CD4-positive, CD25-positive, alpha-beta regulatory T cell (primary cell): ENCODE measurements at regions not wholly inside any gene's neighbourhood (a gene's known extent, or its start where the extent isn't known, plus 50 kb on each side); places are given as distances from the start of the nearest gene placed in this dataset.
"Not testable (repeated sequence)": the region's sequence is repeated elsewhere in the genome, so short reads cannot be mapped to it uniquely, and the experiment has no call there.

ENCODE experiments used
- ATAC-seq, 2 donors: fragments of 150-1000 bp; cut with Tn5 transposase; one replicate each; pipeline ENCODE4 v1.10.0; 2021; ENCODE audit warnings: low read depth in 2 of 2, moderate number of reproducible peaks in 2 of 2, moderate library complexity in 1 of 2
- DNase-seq, 3 donors: peaks; one replicate each; pipeline versions ENCODE4 v3.0.0 to v3.0.0-alpha.2; 2012 to 2022; ENCODE audit warnings: mixed read lengths in 1 of 3
- H3K27ac ChIP-seq: one replicate; pipeline ENCODE4 v1.7.0; 2013; ENCODE audit warnings: mild to moderate bottlenecking, low read length; ENCODE audit not compliant: insufficient read depth, poor library complexity, severe bottlenecking
- H3K27me3 ChIP-seq: one replicate; pipeline ENCODE4 v1.7.0; 2013; ENCODE audit warnings: low read length; ENCODE audit not compliant: control insufficient read depth, insufficient read depth
- H3K36me3 ChIP-seq: one replicate; pipeline ENCODE4 v1.7.0; 2013; ENCODE audit warnings: mild to moderate bottlenecking, low read length, moderate library complexity; ENCODE audit not compliant: control insufficient read depth, insufficient read depth
- H3K4me1 ChIP-seq: 2 replicates; pipeline ENCODE4 v1.7.0; 2013; ENCODE audit warnings: mild to moderate bottlenecking, low read length; ENCODE audit not compliant: insufficient read depth, control insufficient read depth, poor library complexity, severe bottlenecking
- H3K4me3 ChIP-seq: one replicate; pipeline ENCODE4 v1.7.0; 2013; ENCODE audit warnings: low read depth, mild to moderate bottlenecking, low read length, moderate library complexity
- H3K9me3 ChIP-seq, 2 experiments: 1 replicate in 1 of 2; 2 replicates in 1 of 2; pipeline ENCODE4 v1.7.0; 2013; ENCODE audit warnings: low read length in 2 of 2, mild to moderate bottlenecking in 1 of 2, moderate library complexity in 1 of 2; ENCODE audit not compliant: control insufficient read depth in 2 of 2
- H3K27ac Mint-ChIP-seq, 3 donors: one replicate each; pipeline ENCODE4 v1.8.0; 2020 to 2022; ENCODE audit warnings: mild to moderate bottlenecking in 3 of 3, mixed read lengths in 3 of 3, moderate library complexity in 2 of 3
- H3K27me3 Mint-ChIP-seq: one replicate; pipeline ENCODE4 v1.8.0; 2022; ENCODE audit warnings: mild to moderate bottlenecking, mixed read lengths
- H3K36me3 Mint-ChIP-seq: one replicate; pipeline ENCODE4 v1.8.0; 2020; ENCODE audit warnings: mixed read lengths
- H3K4me1 Mint-ChIP-seq, 4 donors: one replicate each; pipeline ENCODE4 v1.8.0; 2020 to 2022; ENCODE audit warnings: mixed read lengths in 4 of 4, mild to moderate bottlenecking in 1 of 4
- H3K4me3 Mint-ChIP-seq, 4 donors: one replicate each; pipeline ENCODE4 v1.8.0; 2020 to 2022; ENCODE audit warnings: mild to moderate bottlenecking in 4 of 4, mixed read lengths in 4 of 4, moderate library complexity in 3 of 4
- H3K9me3 Mint-ChIP-seq, 7 donors: one replicate each; pipeline ENCODE4 v1.8.0; 2020 to 2022; ENCODE audit warnings: mixed read lengths in 7 of 7, mild to moderate bottlenecking in 3 of 7, moderate library complexity in 2 of 7

DNA sequence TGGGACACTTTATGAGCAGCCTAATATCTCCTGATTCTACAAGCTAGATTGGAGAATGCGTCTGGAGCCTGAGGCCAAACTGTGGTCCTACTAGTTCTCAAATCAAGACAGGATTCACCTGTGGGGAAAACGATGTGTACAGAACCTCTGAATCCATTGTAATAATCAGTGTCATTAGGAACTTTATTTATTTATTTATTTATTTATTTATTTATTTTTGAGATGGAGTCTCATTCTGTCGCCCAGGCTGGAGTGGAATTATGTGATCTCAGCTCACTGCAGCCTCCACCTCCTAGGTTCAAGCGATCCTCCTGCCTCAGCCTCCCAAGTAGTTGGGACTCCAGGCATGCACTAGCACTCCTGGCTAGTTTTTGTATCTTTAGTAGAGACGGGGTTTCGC is 52.6 kb upstream of the KIF26B start:
- H3K27me3 Mint-ChIP-seq = not testable (repeated sequence)

GRCh38 chr1:245099401-245099800 is 55.4 kb upstream of the KIF26B start:
- Mint-ChIP-seq H3K9me3 (no peaks in the 10 kb centered on the region), H3K4me1 (no peaks in the 10 kb centered on the region), H3K27ac (no peak overlapping the region), H3K4me3 (no peak overlapping the region), H3K36me3 (no peaks in the 10 kb centered on the region), H3K27me3 (no peaks in the 10 kb centered on the region)
- no peaks in the 10 kb centered on the region for H3K36me3 ChIP-seq
- DNase-seq = no peak
- no peak overlapping the region for H3K27ac ChIP-seq
- no peak for ATAC-seq
- no peak overlapping the region for H3K4me3 ChIP-seq
- H3K9me3 ChIP-seq = no peaks in the 10 kb centered on the region
- H3K27me3 ChIP-seq = no peaks in the 10 kb centered on the region
- no peaks in the 10 kb centered on the region for H3K4me1 ChIP-seq

More for the DNA sequence above, 52.6 kb upstream of the KIF26B start:
- H3K9me3 Mint-ChIP-seq, DNase-seq, H3K36me3 Mint-ChIP-seq, H3K4me1 Mint-ChIP-seq, H3K27me3 ChIP-seq, H3K4me3 Mint-ChIP-seq, H3K4me3 ChIP-seq, H3K9me3 ChIP-seq, H3K4me1 ChIP-seq, H3K36me3 ChIP-seq, H3K27ac ChIP-seq, ATAC-seq, H3K27ac Mint-ChIP-seq: not testable (repeated sequence)

DNA sequence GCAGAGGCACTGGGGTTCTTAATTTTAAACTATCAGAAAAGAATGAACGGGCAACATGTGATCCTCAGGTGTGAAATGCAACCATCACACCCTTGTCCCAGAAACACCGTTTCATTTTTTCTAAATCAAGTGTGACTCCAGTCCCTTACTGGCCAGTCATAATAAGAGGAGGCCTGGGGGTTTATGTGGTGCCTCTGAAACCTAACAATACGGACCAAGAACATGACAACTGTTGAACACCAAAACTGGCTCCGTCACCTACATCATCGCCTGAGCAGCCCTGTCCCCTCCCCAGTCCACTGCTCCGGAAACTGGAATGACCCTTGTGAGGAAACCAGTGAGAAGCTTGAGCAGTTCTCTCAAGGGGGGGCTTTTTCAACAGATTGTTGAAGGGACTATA is 55.9 kb upstream of the KIF26B start:
- no peak for DNase-seq
- no peaks in the 10 kb centered on the region for H3K4me1 Mint-ChIP-seq
- no peak overlapping the region for H3K4me3 ChIP-seq
- H3K27me3 Mint-ChIP-seq = no peaks in the 10 kb centered on the region
- H3K36me3 Mint-ChIP-seq = no peaks in the 10 kb centered on the region
- no peak overlapping the region for H3K27ac Mint-ChIP-seq
- ATAC-seq = no peak
- no peaks in the 10 kb centered on the region for H3K27me3 ChIP-seq
- H3K27ac ChIP-seq = no peak overlapping the region
- H3K4me1 ChIP-seq = no peaks in the 10 kb centered on the region
- H3K36me3 ChIP-seq = no peaks in the 10 kb centered on the region
- H3K9me3 ChIP-seq = no peaks in the 10 kb centered on the region
- H3K4me3 Mint-ChIP-seq = no peak overlapping the region
- H3K9me3 Mint-ChIP-seq = no peaks in the 10 kb centered on the region

DNA sequence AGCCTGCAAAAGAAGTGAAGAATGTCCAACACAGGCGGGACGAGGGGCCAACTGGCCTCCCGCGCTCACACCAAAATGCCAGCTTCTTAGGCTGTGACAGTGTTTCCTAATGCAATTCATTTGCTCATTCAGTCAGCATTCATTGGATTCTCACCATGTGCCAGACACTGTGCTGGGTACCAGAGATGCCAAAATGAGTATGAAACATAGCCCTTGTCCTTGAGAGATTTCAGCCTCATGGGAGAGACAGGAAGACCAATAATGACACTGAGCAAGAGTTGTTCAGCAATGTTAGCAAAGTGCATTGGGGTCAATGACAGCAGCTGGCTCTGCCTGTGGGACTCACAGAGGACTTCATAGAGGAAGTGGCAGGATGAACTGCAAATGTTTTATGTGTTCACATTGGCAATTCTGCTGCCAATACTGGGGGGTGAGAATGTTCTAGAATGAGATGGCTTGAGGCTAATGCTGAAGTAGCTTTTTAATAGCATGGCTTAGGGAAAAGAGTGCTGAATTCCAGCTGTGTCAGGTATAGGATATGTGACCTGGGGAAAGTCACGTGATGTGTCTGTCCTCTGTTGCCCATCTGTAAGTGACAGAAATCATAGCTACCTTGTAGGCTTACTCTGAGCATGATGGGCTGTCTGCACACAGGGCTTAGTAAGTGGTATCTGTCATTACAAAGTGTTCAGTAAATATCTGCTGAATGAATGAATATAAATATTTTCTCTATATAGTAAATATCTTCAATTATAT is 58.3 kb upstream of the KIF26B start:
- no peak overlapping the region for H3K27ac Mint-ChIP-seq
- DNase-seq = no peak
- H3K36me3 Mint-ChIP-seq = no peaks in the 10 kb centered on the region
- ATAC-seq = no peak
- no peaks in the 10 kb centered on the region for H3K27me3 Mint-ChIP-seq
- H3K4me1 Mint-ChIP-seq = no peaks in the 10 kb centered on the region
- no peaks in the 10 kb centered on the region for H3K36me3 ChIP-seq
- no peak overlapping the region for H3K27ac ChIP-seq
- no peak overlapping the region for H3K4me3 ChIP-seq
- no peak overlapping the region for H3K4me3 Mint-ChIP-seq
- H3K4me1 ChIP-seq = no peaks in the 10 kb centered on the region
- H3K9me3 Mint-ChIP-seq = no peaks in the 10 kb centered on the region
- no peaks in the 10 kb centered on the region for H3K27me3 ChIP-seq
- H3K9me3 ChIP-seq = no peaks in the 10 kb centered on the region

DNA sequence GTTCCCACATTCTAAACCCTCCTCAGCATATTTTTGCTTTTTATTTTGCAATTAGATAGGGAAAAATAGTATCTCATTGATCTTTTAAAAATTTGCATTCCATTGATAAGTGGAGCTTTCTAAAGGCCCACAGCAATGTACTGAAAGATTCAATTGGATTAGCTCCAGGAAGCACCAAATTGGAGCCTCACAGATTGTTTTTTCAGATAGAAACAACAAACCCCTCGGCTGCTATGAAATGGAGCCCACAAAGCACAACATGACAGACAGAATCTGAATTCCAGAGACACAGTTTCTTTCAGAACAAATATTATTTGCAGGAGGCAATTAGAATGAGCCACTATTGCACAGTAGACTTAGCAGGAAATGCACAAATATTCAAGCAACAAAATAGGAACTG is 58.9 kb upstream of the KIF26B start:
- Histone ChIP-seq H3K4me3 (no peak overlapping the region), H3K9me3 (no peaks in the 10 kb centered on the region), H3K27me3 (no peaks in the 10 kb centered on the region), H3K36me3 (no peaks in the 10 kb centered on the region), H3K4me1 (no peaks in the 10 kb centered on the region), H3K27ac (no peak overlapping the region)
- Mint-ChIP-seq H3K27ac (no peak overlapping the region), H3K4me1 (no peaks in the 10 kb centered on the region), H3K9me3 (no peaks in the 10 kb centered on the region), H3K4me3 (no peak overlapping the region), H3K27me3 (no peaks in the 10 kb centered on the region), H3K36me3 (no peaks in the 10 kb centered on the region)
- DNase-seq (no peak), ATAC-seq (no peak)

- no peaks in the 10 kb centered on the region for H3K9me3 ChIP-seq
- H3K4me3 Mint-ChIP-seq = no peak overlapping the region
- ATAC-seq (no peak), DNase-seq (no peak)
- H3K27ac Mint-ChIP-seq = no peak overlapping the region
- no peaks in the 10 kb centered on the region for H3K36me3 ChIP-seq
- no peak overlapping the region for H3K27ac ChIP-seq
- H3K9me3 Mint-ChIP-seq = no peaks in the 10 kb centered on the region
- no peaks in the 10 kb centered on the region for H3K36me3 Mint-ChIP-seq
- no peaks in the 10 kb centered on the region for H3K4me1 Mint-ChIP-seq
- H3K4me1 ChIP-seq = no peaks in the 10 kb centered on the region
- no peaks in the 10 kb centered on the region for H3K27me3 Mint-ChIP-seq
- H3K27me3 ChIP-seq = no peaks in the 10 kb centered on the region
- H3K4me3 ChIP-seq = no peak overlapping the region
Observed at GRCh38 chr1:245094954-245095353, 59.8 kb upstream of the KIF26B start.

DNA sequence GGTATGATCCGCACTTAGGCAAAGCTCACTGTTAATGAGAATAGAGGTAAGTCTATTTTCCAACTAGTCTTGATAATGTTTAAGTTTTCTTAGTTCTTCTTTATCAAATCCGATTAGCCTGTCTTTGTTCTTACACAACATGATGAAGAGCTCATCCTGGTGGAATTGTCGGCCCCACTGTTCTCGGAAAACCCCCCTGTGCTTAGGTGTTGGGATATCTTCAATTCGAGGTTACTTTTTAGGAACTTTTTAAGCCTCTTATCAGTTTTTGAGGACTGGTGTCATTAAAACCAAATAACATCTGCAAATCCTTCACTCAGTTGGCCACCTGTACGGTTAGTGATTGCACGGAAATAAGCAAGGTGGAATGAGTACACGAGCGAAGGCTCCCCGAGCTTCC is 60.7 kb upstream of the KIF26B start:
- no peaks in the 10 kb centered on the region for H3K36me3 Mint-ChIP-seq
- no peak overlapping the region for H3K27ac ChIP-seq
- H3K27me3 Mint-ChIP-seq = no peaks in the 10 kb centered on the region
- ATAC-seq (no peak), DNase-seq (no peak)
- no peak overlapping the region for H3K27ac Mint-ChIP-seq
- no peaks in the 10 kb centered on the region for H3K27me3 ChIP-seq
- no peaks in the 10 kb centered on the region for H3K9me3 ChIP-seq
- H3K4me3 Mint-ChIP-seq = no peak overlapping the region
- no peaks in the 10 kb centered on the region for H3K4me1 ChIP-seq
- no peaks in the 10 kb centered on the region for H3K36me3 ChIP-seq
- H3K4me3 ChIP-seq = no peak overlapping the region
- H3K4me1 Mint-ChIP-seq = no peaks in the 10 kb centered on the region
- no peaks in the 10 kb centered on the region for H3K9me3 Mint-ChIP-seq

- Histone ChIP-seq H3K4me1 (no peaks in the 10 kb centered on the region), H3K27ac (no peak overlapping the region), H3K27me3 (no peaks in the 10 kb centered on the region), H3K36me3 (no peaks in the 10 kb centered on the region), H3K9me3 (no peaks in the 10 kb centered on the region), H3K4me3 (no peak overlapping the region)
- H3K27me3 Mint-ChIP-seq = no peaks in the 10 kb centered on the region
- H3K4me3 Mint-ChIP-seq = no peak overlapping the region
- no peak overlapping the region for H3K27ac Mint-ChIP-seq
- no peak for DNase-seq
- no peaks in the 10 kb centered on the region for H3K4me1 Mint-ChIP-seq
- H3K36me3 Mint-ChIP-seq = no peaks in the 10 kb centered on the region
- ATAC-seq = no peak
- no peaks in the 10 kb centered on the region for H3K9me3 Mint-ChIP-seq
Observed at GRCh38 chr1:245092638-245092976, 62.2 kb upstream of the KIF26B start.
